H1 (cell line): ENCODE measurements at regions not wholly inside any gene's neighbourhood (a gene's known extent, or its start where the extent isn't known, plus 50 kb on each side); places are given as distances from the start of the nearest gene placed in this dataset.

Experiments used
- CTCF ChIA-PET: fragments of 300-600 bp; sonication (Branson Sonifier 250); formaldehyde crosslinking; loops from one replicate; lab custom pipeline; 2021; ENCODE audit not compliant: partially characterized antibody; lab: Charles Lee
- POLR2A ChIA-PET: fragments of 300-600 bp; sonication (Branson Sonifier 250); formaldehyde crosslinking; loops from one replicate; lab custom pipeline; 2021; ENCODE audit warnings: inconsistent platforms; ENCODE audit not compliant: partially characterized antibody; lab: Charles Lee
- DNase-seq, 2 experiments: peaks; one replicate each; pipeline versions ENCODE4 v3.0.0 to v3.0.0-alpha.2; 2010 to 2022; ENCODE audit warnings: low spot score in 2 of 2, low read depth in 1 of 2, mixed read lengths in 1 of 2
- FAIRE-seq: peaks from 2 replicates; lab custom pipeline; 2011; peaks lifted over from hg19 to GRCh38; lab: Jason Lieb, UNC
- H2AFZ ChIP-seq: 2 replicates; pipeline ENCODE4 v1.8.1; 2012; ENCODE audit warnings: low read length, inconsistent platforms
- H2AK5ac ChIP-seq: 2 replicates; pipeline ENCODE4 v1.6.1; 2013; ENCODE audit warnings: low read depth, low read length
- H2BK120ac ChIP-seq: replicated peaks from 2 replicates; pipeline ENCODE3; 2013; ENCODE audit warnings: low read depth, low read length, inconsistent platforms
- H2BK12ac ChIP-seq: 2 replicates; pipeline ENCODE4 v1.6.1; 2013; ENCODE audit warnings: low read depth, low read length
- H2BK15ac ChIP-seq: 2 replicates; pipeline ENCODE4 v1.6.1; 2013; ENCODE audit warnings: low read length
- H2BK20ac ChIP-seq: 2 replicates; pipeline ENCODE4 v1.6.1; 2013; ENCODE audit warnings: low read length
- H2BK5ac ChIP-seq: 2 replicates; pipeline ENCODE4 v1.6.1; 2013; ENCODE audit warnings: low read depth, low read length
- H3K14ac ChIP-seq: 2 replicates; pipeline ENCODE4 v1.6.1; 2013; ENCODE audit warnings: inconsistent platforms; ENCODE audit not compliant: insufficient read length
- H3K18ac ChIP-seq: 2 replicates; pipeline ENCODE4 v1.6.1; 2013; ENCODE audit warnings: low read length; ENCODE audit errors: extremely low read depth
- H3K23ac ChIP-seq: 2 replicates; pipeline ENCODE4 v1.6.1; 2013; ENCODE audit warnings: inconsistent platforms; ENCODE audit not compliant: insufficient read length
- H3K23me2 ChIP-seq: 2 replicates; pipeline ENCODE4 v1.6.1; 2013; ENCODE audit warnings: low read depth, low read length
- H3K27ac ChIP-seq: 2 replicates; pipeline ENCODE4 v1.6.1; 2011; ENCODE audit warnings: low read depth, low read length, inconsistent platforms
- H3K27me3 ChIP-seq, 4 experiments: replicated peaks in 1 of 4; 1 replicate in 1 of 4; 2 replicates in 3 of 4; pipeline versions ENCODE4 v1.6.1 to v1.8.1; 2011 to 2013; ENCODE audit warnings: low read length in 3 of 4, mild to moderate bottlenecking in 3 of 4, inconsistent platforms in 2 of 4, mixed read lengths in 2 of 4, moderate library complexity in 1 of 4; ENCODE audit not compliant: control insufficient read depth in 3 of 4, insufficient read depth in 3 of 4; ENCODE audit errors: extremely low read depth in 1 of 4
- H3K36me3 ChIP-seq, 4 experiments: 2 replicates each; pipeline versions ENCODE4 v1.6.1 to v1.8.1; 2011 to 2013; ENCODE audit warnings: mild to moderate bottlenecking in 4 of 4, low read length in 3 of 4, moderate library complexity in 2 of 4, control low read depth in 1 of 4, inconsistent platforms in 1 of 4; ENCODE audit not compliant: insufficient read depth in 4 of 4, control insufficient read depth in 2 of 4
- H3K4ac ChIP-seq: replicated peaks from 2 replicates; pipeline ENCODE3; 2013; ENCODE audit warnings: low read length, low read depth, mixed read lengths, inconsistent platforms; ENCODE audit not compliant: insufficient read length
- H3K4me1 ChIP-seq, 4 experiments: replicated peaks in 1 of 4; 1 replicate in 1 of 4; 2 replicates in 3 of 4; pipeline versions ENCODE4 v1.6.1 to v1.8.1; 2011 to 2013; ENCODE audit warnings: low read length in 3 of 4, inconsistent platforms in 2 of 4, mixed read lengths in 1 of 4; ENCODE audit not compliant: insufficient read depth in 4 of 4, control insufficient read depth in 3 of 4
- H3K4me2 ChIP-seq, 2 experiments: 2 replicates each; pipeline versions ENCODE4 v1.6.1 to v1.8.1; 2011 to 2013; ENCODE audit warnings: low read depth in 2 of 2, low read length in 2 of 2, control low read depth in 1 of 2, inconsistent platforms in 1 of 2, mild to moderate bottlenecking in 1 of 2; ENCODE audit not compliant: insufficient read depth in 1 of 2
- H3K4me3 ChIP-seq, 4 experiments: fragments of 200-600, 300-600 bp in 1 of 4; sonication (generic), shearing (Covaris generic), sonication (Bioruptor Twin) in 1 of 4; 2 replicates each; pipeline versions ENCODE4 v1.5.1 to v1.8.1; 2011 to 2016; ENCODE audit warnings: low read length in 4 of 4, low read depth in 3 of 4, control low read depth in 2 of 4, inconsistent platforms in 2 of 4, mild to moderate bottlenecking in 2 of 4, mixed read lengths in 1 of 4, moderate library complexity in 1 of 4; ENCODE audit not compliant: insufficient read depth in 2 of 4; ENCODE audit errors: extremely low read depth in 1 of 4
- H3K56ac ChIP-seq: replicated peaks from 2 replicates; pipeline ENCODE3; 2013; ENCODE audit warnings: low read depth, mild to moderate bottlenecking, mixed read lengths, low read length, inconsistent platforms; ENCODE audit not compliant: insufficient read length
- H3K79me1 ChIP-seq: 2 replicates; pipeline ENCODE4 v1.6.1; 2013; ENCODE audit warnings: low read depth, low read length, control low read depth
- H3K79me2 ChIP-seq, 2 experiments: 2 replicates each; pipeline versions ENCODE4 v1.6.1 to v1.8.1; 2012 to 2013; ENCODE audit warnings: low read length in 2 of 2, mild to moderate bottlenecking in 2 of 2, inconsistent platforms in 1 of 2; ENCODE audit not compliant: insufficient read depth in 2 of 2, control insufficient read depth in 1 of 2
- H3K9ac ChIP-seq, 4 experiments: replicated peaks in 1 of 4; 1 replicate in 1 of 4; 2 replicates in 3 of 4; pipeline versions ENCODE4 v1.6.1 to v1.8.1; 2011 to 2013; ENCODE audit warnings: low read depth in 3 of 4, low read length in 3 of 4, control low read depth in 2 of 4, mild to moderate bottlenecking in 2 of 4, moderate library complexity in 2 of 4, inconsistent platforms in 1 of 4; ENCODE audit errors: extremely low read depth in 1 of 4
- H3K9me3 ChIP-seq, 2 experiments: 2 replicates each; pipeline versions ENCODE4 v1.6.1 to v1.8.1; 2012 to 2013; ENCODE audit warnings: mild to moderate bottlenecking in 2 of 2, moderate library complexity in 2 of 2, control low read depth in 1 of 2, inconsistent platforms in 1 of 2, low read depth in 1 of 2, low read length in 1 of 2, mixed read lengths in 1 of 2; ENCODE audit not compliant: insufficient read depth in 2 of 2
- H4K20me1 ChIP-seq, 2 experiments: replicated peaks in 1 of 2; 2 replicates each; pipeline versions ENCODE3 to v1.8.1; 2011 to 2013; ENCODE audit warnings: inconsistent platforms in 2 of 2, low read length in 2 of 2, mild to moderate bottlenecking in 1 of 2; ENCODE audit not compliant: insufficient read depth in 2 of 2, control insufficient read depth in 1 of 2
- H4K5ac ChIP-seq: 2 replicates; pipeline ENCODE4 v1.6.1; 2013; ENCODE audit warnings: low read length, low read depth, mixed read lengths, inconsistent platforms; ENCODE audit not compliant: insufficient read length
- H4K8ac ChIP-seq: 2 replicates; pipeline ENCODE4 v1.8.0; 2013; ENCODE audit warnings: mild to moderate bottlenecking, moderate library complexity, low read length, inconsistent platforms; ENCODE audit not compliant: insufficient read depth; ENCODE audit errors: extremely low read depth
- H4K91ac ChIP-seq: replicated peaks from 2 replicates; pipeline ENCODE3; 2013; ENCODE audit warnings: low read length, mixed read lengths, inconsistent platforms; ENCODE audit not compliant: insufficient read length
- CBX8 ChIP-seq: fragments of 300-800, 300-1000 bp; sonication (generic); IDR thresholded peaks from 2 replicates; pipeline ENCODE4 v1.7.1; 2016; ENCODE audit warnings: low read depth, low read length, borderline replicate concordance
- GABPA ChIP-seq: IDR thresholded peaks from 2 replicates; pipeline ENCODE4 v1.6.1; 2011; ENCODE audit warnings: mild to moderate bottlenecking, low read length, moderate library complexity, borderline replicate concordance; ENCODE audit not compliant: insufficient read depth
- TCF12 ChIP-seq: IDR thresholded peaks from 2 replicates; pipeline ENCODE4 v1.6.1; 2011; ENCODE audit warnings: low read depth, mild to moderate bottlenecking, low read length
- WGBS, 2 experiments: shearing (Covaris generic) in 1 of 2; methylation state at CpG; one replicate each; pipeline versions ENCODE4 v1.1.6 to v1.1.7; 2013 to 2015; ENCODE audit warnings: low lambda C conversion rate in 2 of 2, mixed read lengths in 2 of 2, inconsistent platforms in 1 of 2, low coverage in 1 of 2, missing lambda C conversion rate in 1 of 2; ENCODE audit not compliant: insufficient replicate concordance in 2 of 2, insufficient coverage in 1 of 2, insufficient read length in 1 of 2; ENCODE audit errors: extremely low coverage in 1 of 2, missing lambda C conversion rate in 1 of 2; 5-methylcytosine and 5-hydroxymethylcytosine counted together
- TF ChIP-seq, protein P1 (sequence below): IDR thresholded peaks from 2 replicates; pipeline ENCODE4 v1.6.1; 2012; ENCODE audit warnings: low read length, inconsistent platforms
- TF ChIP-seq, protein P2 (sequence below): IDR thresholded peaks from 2 replicates; pipeline ENCODE4 v1.6.1; 2012; ENCODE audit warnings: inconsistent platforms

DNA sequence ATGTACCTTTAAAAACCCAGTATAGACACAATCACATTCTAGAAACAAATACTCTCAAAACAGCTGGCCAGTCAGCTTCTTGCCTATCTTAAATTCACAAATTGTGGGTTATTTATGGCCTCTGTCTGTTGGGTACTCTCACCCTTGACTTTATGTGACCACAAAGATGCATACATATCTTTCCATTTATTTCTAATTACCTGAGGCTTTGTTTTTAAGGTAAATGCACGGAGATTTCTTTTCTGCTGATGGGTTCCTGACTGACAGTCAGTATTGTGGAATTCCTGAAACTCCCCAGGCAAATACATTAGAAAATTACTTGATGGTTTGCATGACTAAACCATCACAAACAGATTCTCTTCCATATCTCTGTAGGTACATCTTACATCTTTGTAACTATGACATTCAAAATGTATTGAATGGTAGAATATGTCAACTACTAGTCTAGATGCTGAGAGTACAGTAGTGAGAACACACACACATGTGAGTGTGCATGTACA is 107.7 kb downstream of the EDEM1 start:
- H4K8ac ChIP-seq: no peak overlapping the region
- no peak overlapping the region for H2BK5ac ChIP-seq
- H3K23me2 ChIP-seq: no peaks in the 10 kb centered on the region
- no peak overlapping the region for H3K4me2 ChIP-seq
- H2AK5ac ChIP-seq: no peak overlapping the region
- H3K36me3 ChIP-seq: no peaks in the 10 kb centered on the region
- H2BK12ac ChIP-seq: no peak overlapping the region
- H2BK20ac ChIP-seq: no peak overlapping the region
- no peak overlapping the region for H3K18ac ChIP-seq
- no peak overlapping the region for H2BK120ac ChIP-seq
- H4K20me1 ChIP-seq: no peaks in the 10 kb centered on the region
- no peak overlapping the region for H2AFZ ChIP-seq
- no peaks in the 10 kb centered on the region for H3K79me2 ChIP-seq
- H4K91ac ChIP-seq: no peak overlapping the region
- no peak for FAIRE-seq
- H3K4me1 ChIP-seq: no peaks in the 10 kb centered on the region
- no peak overlapping the region for H3K23ac ChIP-seq
- WGBS, 2 experiments: 88% methylated on average over 1 of the region's 1 CpG; no CpG with 5 or more reads in 1 of the 2 experiments
- no peak overlapping the region for H3K56ac ChIP-seq
- no peaks in the 10 kb centered on the region for H3K79me1 ChIP-seq
- no peak overlapping the region for H2BK15ac ChIP-seq
- H3K4me3 ChIP-seq: no peak overlapping the region
- H4K5ac ChIP-seq: no peak overlapping the region
- H3K9me3 ChIP-seq: no peaks in the 10 kb centered on the region
- H3K27me3 ChIP-seq: peaks cover 0 to 1% (median 0%) of the 10 kb centered on the region in 4 experiments; a peak in 1 of 7 replicates
- TF ChIP-seq, protein P1, sequence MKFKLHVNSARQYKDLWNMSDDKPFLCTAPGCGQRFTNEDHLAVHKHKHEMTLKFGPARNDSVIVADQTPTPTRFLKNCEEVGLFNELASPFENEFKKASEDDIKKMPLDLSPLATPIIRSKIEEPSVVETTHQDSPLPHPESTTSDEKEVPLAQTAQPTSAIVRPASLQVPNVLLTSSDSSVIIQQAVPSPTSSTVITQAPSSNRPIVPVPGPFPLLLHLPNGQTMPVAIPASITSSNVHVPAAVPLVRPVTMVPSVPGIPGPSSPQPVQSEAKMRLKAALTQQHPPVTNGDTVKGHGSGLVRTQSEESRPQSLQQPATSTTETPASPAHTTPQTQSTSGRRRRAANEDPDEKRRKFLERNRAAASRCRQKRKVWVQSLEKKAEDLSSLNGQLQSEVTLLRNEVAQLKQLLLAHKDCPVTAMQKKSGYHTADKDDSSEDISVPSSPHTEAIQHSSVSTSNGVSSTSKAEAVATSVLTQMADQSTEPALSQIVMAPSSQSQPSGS: no peak
- TF ChIP-seq, protein P2, sequence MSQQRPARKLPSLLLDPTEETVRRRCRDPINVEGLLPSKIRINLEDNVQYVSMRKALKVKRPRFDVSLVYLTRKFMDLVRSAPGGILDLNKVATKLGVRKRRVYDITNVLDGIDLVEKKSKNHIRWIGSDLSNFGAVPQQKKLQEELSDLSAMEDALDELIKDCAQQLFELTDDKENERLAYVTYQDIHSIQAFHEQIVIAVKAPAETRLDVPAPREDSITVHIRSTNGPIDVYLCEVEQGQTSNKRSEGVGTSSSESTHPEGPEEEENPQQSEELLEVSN: no peak
- TF ChIP-seq GABPA (no peak), TCF12 (no peak), CBX8 (no peak)
- TF ChIP-seq, all 59 proteins: peak for 0
- CTCF ChIA-PET: no interaction called here
- no peak for DNase-seq
- Histone ChIP-seq H3K4ac (no peak overlapping the region), H3K14ac (no peak overlapping the region), H3K9ac (no peak overlapping the region), H3K27ac (no peak overlapping the region)
- POLR2A ChIA-PET: no interaction called here
